Activated CD8-positive, alpha-beta memory T cell treated with anti-CD3 and anti-CD28 coated beads for 36 hours (primary cell): ENCODE measurements at regions not wholly inside any gene's neighbourhood (a gene's known extent, or its start where the extent isn't known, plus 50 kb on each side); places are given as distances from the start of the nearest gene placed in this dataset.
"Not testable (repeated sequence)": the region's sequence is repeated elsewhere in the genome, so short reads cannot be mapped to it uniquely, and the experiment has no call there.

ENCODE experiments used
- CTCF ChIA-PET: fragments of 350-600 bp; sonication (Branson Sonifier 250); formaldehyde crosslinking; loops from one replicate; lab custom pipeline; 2021; ENCODE audit warnings: antibody characterized with exemption; lab: Charles Lee
- POLR2A ChIA-PET: fragments of 350-600 bp; sonication (Branson Sonifier 250); formaldehyde crosslinking; loops from one replicate; lab custom pipeline; 2021; ENCODE audit warnings: antibody characterized with exemption; lab: Charles Lee

DNA sequence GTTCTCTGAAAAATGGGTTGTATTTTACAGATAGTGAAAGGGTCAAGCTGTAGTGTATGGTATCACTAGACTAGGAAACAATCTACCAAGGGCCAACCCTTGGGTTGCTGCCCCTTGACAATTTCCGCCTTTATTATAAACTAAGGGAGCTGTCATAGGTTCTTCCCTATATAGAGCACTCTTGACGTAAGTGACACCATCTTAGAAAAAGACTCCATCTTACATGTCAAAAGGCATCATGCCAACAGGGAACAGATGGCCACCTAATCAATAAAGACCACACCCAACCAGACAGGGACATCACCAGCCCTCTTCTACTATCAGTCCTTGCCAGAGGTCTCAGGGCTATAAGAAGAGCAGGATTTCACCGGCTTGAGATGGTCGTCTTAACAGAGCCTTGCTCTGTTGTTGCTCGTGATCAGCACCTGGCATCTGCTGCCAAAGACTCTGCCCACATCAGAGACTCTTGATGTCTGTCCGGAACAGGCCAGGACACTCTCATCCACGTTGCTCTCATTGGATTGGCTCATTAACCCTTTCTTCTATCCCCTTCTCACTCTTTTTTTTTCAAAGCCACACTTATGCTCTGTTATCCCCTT is 231.4 kb upstream of the PLGLB2 start:
- CTCF ChIA-PET, POLR2A ChIA-PET: not testable (repeated sequence)

DNA sequence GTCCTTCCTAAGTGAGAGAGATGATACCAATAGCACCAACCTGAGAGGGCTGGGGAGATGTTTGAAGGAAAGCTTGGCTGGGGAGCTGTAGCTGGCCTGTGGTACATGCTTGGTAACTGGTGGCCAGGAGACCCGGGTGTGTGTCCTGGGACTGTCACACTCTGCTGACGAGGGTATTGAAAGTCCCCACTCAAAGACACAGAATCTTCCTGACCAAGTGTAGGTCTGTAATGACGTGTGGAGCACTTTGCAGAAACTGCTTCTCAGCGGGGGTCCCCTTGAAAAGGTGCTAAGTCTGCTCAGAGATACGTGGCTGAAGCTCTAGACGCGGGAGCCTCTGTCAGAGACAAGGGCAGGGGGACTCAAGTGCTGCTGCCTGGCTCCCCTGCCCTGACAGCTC is 230.4 kb upstream of the PLGLB2 start:
- POLR2A ChIA-PET, CTCF ChIA-PET: not testable (repeated sequence)

DNA sequence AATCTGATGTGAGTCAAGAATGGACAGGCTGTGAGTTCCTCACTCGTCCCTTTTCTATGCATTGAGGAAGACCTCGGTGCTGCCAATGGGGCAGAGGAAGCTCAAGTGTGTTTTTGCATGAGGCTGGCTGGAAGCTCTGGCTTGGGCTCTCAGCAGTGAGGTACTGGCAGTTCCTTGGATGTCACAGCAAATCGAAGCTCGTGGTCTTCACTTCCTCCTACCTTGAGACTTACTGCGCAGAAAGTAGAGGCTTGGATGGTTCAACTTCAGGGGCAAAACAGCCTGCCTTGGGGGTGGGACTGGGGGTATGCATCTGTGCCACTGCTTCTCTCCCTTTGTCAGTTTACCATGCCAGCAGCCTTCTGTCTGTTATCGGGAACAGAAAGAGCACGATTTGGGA is 229.8 kb upstream of the PLGLB2 start:
- POLR2A ChIA-PET, CTCF ChIA-PET: not testable (repeated sequence)

DNA sequence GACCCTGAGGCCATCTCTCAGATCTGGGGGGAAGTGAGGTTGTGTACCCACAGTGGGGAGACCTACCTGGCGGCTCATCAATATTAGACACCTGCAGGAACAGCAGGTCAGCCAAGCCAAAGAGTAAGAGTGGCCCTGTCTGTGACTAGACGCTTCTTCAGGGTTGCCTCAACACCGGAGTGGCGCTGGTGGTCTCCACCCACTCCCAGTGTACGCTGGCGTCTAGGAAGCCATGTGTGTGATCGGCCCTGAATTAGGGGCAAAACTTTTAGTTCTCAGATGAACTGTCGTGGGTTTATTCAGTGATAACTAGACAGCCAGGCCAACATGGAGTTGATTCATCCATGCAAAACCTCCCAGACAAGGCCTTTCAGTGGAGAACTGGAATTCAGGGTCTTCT is 229.3 kb upstream of the PLGLB2 start:
- CTCF ChIA-PET, POLR2A ChIA-PET: not testable (repeated sequence)

DNA sequence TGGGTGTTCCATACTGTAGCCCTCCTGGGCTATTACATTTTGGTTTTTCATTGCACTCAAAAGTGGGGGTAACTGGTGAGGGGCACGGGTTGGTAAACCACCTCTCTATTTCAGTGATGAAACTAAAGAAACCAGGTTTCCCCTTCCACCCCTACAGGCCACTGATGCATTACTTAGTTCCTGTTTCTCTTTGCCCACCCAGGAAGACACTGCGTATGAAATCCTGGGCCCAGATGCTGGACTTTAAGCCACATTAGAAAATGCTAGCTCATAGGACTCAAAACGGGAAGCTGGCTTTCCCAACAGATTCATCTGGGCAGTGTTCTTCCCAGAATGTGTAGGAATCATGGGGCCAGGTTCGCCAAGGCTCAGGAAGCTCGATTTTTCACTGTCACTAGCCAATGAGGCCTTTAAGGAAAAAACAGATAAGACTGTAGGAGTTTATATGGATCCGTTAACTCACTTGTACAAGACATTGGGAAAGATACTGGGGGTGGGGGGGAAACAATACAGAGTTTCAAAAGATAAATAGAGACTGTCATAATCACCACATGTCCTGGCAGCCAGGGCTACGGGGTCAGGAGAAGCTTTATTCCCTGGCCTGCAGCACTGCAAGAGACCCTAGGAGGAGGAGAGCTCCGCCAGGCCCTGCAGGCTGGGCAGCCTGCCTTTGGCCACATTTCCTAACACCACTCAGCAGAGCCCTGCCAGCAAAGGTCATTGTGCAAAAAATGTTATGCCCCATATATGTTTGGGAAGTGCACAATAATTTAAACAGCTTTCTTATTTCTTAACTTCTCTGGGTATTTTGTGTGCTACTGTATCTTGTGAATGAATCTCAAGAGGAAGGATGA is 228.5 kb upstream of the PLGLB2 start:
- CTCF ChIA-PET, POLR2A ChIA-PET: not testable (repeated sequence)

DNA sequence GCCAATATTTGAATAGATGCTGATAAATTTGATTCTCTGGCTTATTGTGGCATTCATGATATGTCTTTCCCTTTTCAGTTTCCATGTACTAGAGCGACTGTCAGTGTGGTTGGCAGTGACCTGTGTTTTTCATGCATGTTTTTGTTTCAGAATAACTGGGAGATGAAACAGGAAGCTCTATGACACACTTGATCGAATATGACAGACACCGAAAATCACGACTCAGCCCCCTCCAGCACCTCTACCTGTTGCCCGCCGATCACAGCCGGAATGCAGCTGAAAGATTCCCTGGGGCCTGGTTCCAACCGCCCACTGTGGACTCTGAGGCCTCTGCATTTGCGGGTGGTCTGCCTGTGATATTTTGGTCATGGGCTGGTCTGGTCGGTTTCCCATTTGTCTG is 226.8 kb upstream of the PLGLB2 start:
- CTCF ChIA-PET, POLR2A ChIA-PET: not testable (repeated sequence)

DNA sequence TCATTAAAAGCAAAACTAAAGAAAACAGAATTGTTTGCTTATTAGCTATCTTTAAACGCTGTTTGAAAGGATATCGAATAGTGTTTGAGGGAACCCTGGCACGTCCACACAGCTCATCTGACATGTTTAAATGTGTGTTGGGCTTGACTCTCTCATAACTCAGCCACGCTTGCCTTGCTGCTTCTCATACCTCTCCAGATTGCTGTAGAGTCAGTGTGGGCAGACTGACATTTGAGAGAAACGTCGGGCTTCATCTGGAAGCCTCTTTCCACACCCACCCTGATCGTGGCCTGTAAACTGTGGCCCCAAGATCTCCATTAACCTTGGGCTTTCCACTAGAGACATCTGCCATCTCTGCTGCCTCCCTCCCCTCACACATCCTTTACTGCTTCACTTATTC is 226.4 kb upstream of the PLGLB2 start:
- CTCF ChIA-PET = not testable (repeated sequence)

DNA sequence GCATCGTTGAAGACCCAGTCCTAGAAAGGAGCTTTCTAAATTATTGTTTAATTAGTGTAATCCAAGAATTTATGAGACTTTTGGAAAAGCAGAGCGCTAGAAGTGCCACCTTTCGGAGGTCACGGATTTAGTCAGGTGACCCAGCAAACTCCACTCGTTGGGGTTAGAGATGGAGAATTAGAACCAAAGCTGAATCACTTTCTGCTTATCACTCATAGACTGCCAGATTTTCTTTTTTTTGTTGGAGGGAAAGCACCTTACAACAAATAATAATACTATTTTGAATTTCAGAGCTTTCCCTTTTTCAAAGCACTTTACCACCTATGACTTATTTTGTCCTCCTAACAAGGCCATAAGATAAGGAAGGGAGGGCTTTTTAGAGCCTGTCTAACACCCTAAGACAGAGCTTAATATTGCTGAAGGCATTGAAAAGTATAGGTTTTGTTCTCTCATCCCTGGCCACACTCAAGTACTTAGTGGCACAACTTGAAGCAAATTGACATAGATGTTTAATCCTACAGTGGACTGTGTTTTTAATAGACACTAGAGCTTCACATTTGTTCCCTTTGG is 223.2 kb upstream of the PLGLB2 start:
- POLR2A ChIA-PET, CTCF ChIA-PET: not testable (repeated sequence)

More for the DNA sequence above, 226.4 kb upstream of the PLGLB2 start:
- POLR2A ChIA-PET = not testable (repeated sequence)

DNA sequence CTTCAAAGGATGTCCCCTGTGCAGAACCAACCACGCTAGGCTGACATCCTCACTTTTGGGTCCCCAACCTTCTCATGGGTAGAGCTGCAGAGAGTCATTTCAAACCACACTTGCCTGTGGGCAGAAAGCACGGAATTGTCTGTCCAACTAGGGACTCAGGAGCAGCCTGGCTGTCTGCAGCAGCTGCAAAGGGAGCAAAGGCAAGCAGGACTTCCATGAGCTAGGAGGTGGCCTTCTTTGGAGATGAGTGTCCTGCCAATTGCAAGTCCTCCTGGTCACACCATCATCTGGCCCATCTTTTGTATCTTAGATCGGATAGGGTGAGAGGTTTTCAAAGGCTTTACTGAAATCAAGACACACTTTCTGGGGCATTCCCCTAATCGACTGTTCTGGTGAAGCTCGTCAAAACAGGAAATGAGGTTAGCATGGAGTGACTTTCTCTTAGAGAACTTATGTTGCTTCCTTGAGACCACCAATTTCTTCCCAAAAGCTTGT is 222.3 kb upstream of the PLGLB2 start:
- CTCF ChIA-PET, POLR2A ChIA-PET: not testable (repeated sequence)

DNA sequence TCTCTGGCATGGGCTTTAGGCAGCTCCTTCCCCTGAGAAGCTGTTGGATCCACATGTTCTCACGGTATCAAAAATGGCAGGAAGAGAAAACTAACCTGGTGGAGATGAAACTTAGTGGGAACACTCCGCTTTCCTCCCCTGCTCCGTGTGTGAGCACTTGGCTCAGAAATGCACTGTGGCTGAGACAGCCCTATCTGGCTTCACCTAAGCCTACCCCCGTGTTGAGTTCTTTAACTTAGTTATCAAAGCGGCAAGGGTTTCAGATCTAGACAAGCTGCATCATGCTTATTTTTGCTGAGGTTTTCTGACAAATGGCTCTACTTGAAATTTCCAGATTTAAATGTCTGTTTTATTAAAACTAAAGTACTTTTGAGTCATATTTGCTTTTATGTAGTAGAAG is 221.6 kb upstream of the PLGLB2 start:
- POLR2A ChIA-PET, CTCF ChIA-PET: not testable (repeated sequence)

DNA sequence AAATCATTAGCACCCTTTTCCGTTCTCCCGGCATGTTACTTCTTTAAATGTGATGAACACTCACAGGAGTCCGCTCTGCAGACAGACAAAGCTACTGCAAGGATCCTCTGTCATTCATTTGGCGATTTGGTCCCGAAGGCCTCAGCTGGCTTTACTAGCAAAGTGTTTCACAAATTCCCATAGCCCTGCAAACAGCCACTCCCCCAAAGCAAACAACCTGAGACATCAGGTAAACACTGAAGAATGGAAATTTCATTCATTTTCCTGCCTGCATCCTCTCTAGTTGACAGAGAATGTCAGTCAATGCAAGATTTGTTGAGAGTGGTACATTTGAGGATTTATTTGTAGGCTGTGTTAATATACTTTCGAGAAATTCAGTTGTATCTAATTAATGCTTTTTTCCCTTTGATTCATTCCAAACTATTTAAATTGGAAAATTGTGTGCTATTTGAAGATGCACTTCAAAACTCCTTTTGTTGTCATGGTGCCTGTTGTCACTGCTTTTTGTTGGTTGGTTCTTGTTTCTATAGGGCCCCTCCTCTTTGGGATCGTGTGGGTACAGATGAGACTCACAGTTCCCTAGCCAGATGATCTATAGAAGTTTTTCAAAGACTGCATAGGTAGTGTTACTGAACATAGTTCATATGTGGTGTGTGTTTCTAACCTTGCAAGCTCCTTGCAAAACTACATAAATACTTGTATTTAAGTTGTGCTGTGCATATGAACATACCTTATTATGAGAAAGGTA is 215.7 kb upstream of the PLGLB2 start:
- CTCF ChIA-PET, POLR2A ChIA-PET: not testable (repeated sequence)

DNA sequence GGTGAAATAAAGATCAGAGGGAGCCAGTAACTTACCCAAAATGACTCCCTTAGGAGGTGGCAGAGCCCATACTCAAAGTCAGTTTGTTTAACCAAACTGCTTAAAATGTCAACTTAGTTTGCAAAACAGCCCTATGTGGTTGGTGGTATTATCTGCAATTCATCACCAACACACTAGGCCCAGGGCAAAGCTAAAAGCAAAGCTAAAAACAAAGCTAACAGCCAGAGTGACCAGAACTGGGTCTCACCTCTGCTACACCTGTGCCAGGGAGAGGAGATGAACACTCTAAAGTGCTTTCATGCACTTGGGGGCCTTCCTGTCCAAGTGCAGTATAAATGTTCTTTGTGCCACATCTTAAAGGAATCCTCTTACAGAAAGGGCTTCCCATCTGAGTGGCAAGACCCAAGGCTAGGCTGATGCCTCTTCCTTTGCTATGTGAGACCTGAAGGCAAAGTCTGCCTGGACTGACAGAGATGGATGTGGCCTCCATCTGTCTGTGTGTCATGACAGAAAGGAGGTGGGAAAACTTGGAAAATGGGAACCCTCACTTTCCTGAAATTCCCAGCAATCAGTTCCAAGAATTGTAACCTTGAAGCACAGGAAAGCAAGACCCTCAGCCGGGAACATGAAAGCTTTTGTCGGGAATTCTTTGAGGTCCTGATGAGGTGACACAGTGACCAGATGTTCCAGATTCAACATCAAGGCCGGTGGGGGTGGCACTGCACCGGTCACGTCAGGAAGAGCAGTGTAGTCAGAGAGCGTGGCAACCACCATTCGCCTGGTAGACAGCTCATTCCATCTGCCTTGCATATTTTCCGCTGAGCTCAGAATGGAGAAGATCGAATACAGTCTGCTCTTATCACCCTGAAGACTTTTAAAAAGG is 214.3 kb upstream of the PLGLB2 start:
- CTCF ChIA-PET, POLR2A ChIA-PET: not testable (repeated sequence)

DNA sequence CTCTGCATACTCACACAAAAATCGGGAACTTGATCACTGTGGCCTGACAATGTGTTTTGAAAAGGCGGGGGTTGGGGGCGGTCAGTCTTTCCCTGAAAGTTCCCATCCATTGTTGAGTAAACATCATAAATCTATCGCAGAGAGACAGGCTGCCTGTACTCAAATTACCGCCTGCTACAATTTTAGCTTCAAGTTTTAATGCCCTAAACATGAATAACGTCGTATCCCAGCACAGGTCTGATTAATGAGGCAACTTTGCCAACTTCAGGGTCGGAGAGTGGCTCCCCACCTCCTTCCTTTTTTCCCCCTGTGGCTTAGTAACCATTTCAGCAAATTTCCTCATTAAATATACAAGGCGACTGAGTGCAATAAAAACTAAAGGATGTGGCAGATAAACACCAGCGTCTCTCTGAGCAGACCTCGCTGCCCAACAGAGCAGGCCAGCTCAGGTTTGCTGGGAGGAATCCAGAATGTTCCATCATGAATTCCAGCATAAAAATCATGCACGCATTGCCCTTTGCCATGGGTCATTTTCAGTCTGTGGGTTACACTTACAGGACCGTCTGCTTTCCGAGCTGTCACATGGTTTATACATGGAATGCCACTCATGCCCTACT is 213.5 kb upstream of the PLGLB2 start:
- CTCF ChIA-PET, POLR2A ChIA-PET: not testable (repeated sequence)

DNA sequence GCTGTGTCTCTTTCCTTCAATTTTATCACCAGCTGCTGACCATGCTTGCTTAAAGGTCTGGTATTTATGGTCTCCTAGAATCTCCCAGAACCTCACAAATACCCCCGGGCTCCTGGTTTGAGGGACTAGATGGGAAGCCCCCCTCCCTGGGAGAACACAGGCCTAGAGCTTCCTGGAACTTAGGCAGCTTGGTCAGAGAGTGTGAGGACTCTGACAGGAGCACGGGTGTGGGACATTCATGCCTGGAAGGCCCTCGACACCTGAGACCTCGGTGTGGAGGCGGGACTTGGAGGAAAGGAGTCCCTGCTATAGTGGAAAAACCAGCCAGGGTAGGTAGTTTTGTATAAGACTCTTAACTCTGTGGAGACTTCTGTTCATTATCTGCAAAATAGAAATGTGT is 211.5 kb upstream of the PLGLB2 start:
- CTCF ChIA-PET, POLR2A ChIA-PET: not testable (repeated sequence)

DNA sequence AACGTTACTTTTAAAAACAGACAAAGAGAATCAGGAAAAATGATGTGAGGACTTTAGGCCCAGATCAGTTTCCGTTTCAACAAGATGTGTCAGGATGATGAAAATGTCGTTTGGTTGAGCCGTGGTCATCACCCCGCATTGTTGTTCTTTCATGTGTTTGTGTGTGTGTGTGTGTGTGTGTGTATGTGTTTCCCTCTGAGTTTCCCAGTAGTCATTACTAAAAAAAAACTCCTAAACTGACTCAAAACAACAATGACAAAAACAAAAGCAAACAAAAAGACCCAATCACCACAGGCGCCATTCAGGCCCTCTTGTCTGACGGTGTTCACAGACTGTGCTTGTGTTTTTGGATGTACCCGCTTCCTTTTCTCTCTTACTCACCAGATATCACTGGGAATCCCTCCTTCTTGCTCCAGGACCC is 210.6 kb upstream of the PLGLB2 start:
- CTCF ChIA-PET, POLR2A ChIA-PET: not testable (repeated sequence)

DNA sequence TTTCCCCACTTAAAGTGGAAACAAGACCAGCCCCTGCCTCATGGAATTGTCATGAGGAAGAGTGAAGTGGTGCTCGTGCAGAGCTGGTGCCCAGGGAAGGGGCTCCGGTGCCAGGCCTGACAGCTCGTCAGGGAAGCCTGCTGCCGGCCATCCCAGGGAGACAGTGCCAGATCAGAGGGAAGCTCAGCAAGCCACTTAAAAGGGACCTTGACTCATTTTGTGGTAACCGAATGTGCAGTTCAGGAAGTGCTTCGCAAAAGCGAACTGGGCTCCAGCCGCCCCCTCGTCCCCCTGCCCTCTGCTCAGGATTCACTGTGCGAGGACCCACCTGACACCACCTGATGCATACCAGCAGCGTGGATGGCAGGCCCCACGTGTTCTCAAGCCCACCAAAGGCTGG is 209.6 kb upstream of the PLGLB2 start:
- CTCF ChIA-PET = not testable (repeated sequence)

DNA sequence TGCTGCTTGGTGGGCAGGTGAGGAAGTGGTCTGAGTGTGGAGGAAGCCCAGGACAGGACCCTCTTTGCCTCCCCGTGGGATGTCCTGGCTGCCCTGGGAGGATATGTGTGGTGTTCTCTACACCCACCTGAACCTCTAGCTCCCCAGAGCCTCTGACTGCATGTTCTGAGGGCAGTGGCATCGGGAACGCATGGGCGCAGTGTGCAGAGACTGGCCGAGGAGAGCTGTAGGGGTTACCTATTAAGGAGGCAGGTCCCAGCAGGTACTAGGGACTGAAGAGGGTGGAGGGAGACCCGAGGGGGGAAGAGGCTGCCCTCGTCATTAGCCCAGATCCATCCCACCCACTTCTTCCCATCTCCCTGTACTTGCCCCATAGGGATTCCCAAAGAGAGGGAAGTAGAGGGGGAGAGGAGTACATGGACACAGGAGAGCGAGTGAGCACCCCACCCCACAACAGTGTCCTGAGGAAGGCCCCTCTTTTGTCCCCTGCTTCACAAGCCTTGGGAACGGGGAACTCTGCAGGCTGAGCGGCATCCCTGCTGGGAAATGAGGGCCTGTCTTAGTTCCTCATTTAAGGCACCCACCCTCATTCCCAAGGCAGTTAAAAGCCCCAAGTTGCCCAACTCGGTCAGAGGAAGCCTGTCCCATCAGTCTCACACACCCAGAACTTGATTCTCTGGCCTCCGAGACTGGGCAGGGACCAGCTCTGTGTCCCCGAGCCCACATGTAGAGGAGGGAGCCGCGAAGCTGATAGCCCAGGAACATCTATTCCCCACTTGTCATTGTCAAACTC is 208.5 kb upstream of the PLGLB2 start:
- POLR2A ChIA-PET = not testable (repeated sequence)

More for the DNA sequence above, 209.6 kb upstream of the PLGLB2 start:
- POLR2A ChIA-PET = not testable (repeated sequence)

DNA sequence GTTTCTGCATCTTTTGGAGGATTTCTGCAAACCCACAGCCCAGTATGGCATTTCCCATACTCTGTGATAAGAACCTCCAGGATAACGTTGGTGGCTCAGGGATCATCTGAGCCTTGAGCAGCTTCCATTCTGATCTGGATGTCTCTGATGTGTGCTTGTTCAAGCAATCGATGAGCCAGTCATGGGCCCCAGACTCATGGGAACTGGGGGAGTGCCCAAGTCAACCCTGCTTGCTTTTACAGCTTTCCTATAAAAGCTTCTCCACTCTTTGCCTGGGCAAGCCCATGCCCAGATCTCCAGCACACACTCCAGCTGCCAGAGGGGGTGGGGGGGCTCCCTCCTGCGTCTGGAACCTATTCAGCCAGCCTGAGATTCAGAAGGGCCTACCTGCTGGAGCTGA is 207.6 kb upstream of the PLGLB2 start:
- POLR2A ChIA-PET, CTCF ChIA-PET: not testable (repeated sequence)

More for the DNA sequence above, 208.5 kb upstream of the PLGLB2 start:
- CTCF ChIA-PET = not testable (repeated sequence)
